ENCODE measurements at regions not wholly inside any gene's neighbourhood (a gene's known extent, or its start where the extent isn't known, plus 50 kb on each side); places are given as distances from the start of the nearest gene placed in this dataset.

- DNase-seq (ENCODE audit: low read depth, low spot score): no peak
- Histone ChIP-seq H3K36me3 (ENCODE audit: insufficient read depth, low read length) (no peaks in the 10 kb centered on the region), H3K9ac (ENCODE audit: insufficient read length) (no peak overlapping the region), H3K4me3 (no peak overlapping the region), H3K9me3 (ENCODE audit: low read depth, low read length) (no peaks in the 10 kb centered on the region), H3K27ac (0 out of 2 replicates have a peak overlapping the region, but pooled peaks have one; percentile 63)
- TF ChIP-seq FOXP2 (optimal IDR thresholded peaks at IDR 0.05; ENCODE audit: control extremely low read depth, extremely low read length, insufficient read depth): no peak
Observed at GRCh38 chr20:6575912-6576401, 191.5 kb upstream of the BMP2 start.

GRCh38 chr20:6566821-6567220 lies 200.7 kb upstream of the BMP2 start:
- no peak overlapping the region for H3K27ac ChIP-seq

GRCh38 chr20:6562111-6562510 lies 205.4 kb upstream of the BMP2 start:
- no peak for DNase-seq (ENCODE audit: low read depth, low spot score)
- H3K36me3 ChIP-seq (ENCODE audit: insufficient read depth, low read length): no peaks in the 10 kb centered on the region
- H3K9me3 ChIP-seq (ENCODE audit: low read depth, low read length): no peaks in the 10 kb centered on the region
- H3K4me3 ChIP-seq: no peak overlapping the region
- H3K27ac ChIP-seq: no peak overlapping the region
- no peak for TF ChIP-seq POLR2AphosphoS5 (IDR thresholded peaks at IDR 0.05; ENCODE audit: borderline replicate concordance, low read depth, low read length)
- TF ChIP-seq EZH2 (IDR thresholded peaks at IDR 0.05): no peak
- TF ChIP-seq FOXP2 (optimal IDR thresholded peaks at IDR 0.05; ENCODE audit: control extremely low read depth, extremely low read length, insufficient read depth): no peak
- H3K9ac ChIP-seq (ENCODE audit: insufficient read length): no peak overlapping the region

More at GRCh38 chr20:6566821-6567220, 200.7 kb upstream of the BMP2 start:
- no peaks in the 10 kb centered on the region for H3K9me3 ChIP-seq (ENCODE audit: low read depth, low read length)
- H3K4me3 ChIP-seq: no peak overlapping the region
- H3K36me3 ChIP-seq (ENCODE audit: insufficient read depth, low read length): no peaks in the 10 kb centered on the region
- DNase-seq (ENCODE audit: low read depth, low spot score): no peak
- H3K9ac ChIP-seq (ENCODE audit: insufficient read length): no peak overlapping the region
- TF ChIP-seq FOXP2 (optimal IDR thresholded peaks at IDR 0.05; ENCODE audit: control extremely low read depth, extremely low read length, insufficient read depth) (no peak), POLR2AphosphoS5 (IDR thresholded peaks at IDR 0.05; ENCODE audit: borderline replicate concordance, low read depth, low read length) (no peak), EZH2 (IDR thresholded peaks at IDR 0.05) (no peak)

GRCh38 chr20:6560978-6561377 lies 206.5 kb upstream of the BMP2 start:
- no peak for DNase-seq (ENCODE audit: low read depth, low spot score)
- no peak overlapping the region for H3K27ac ChIP-seq
- no peaks in the 10 kb centered on the region for H3K36me3 ChIP-seq (ENCODE audit: insufficient read depth, low read length)
- TF ChIP-seq POLR2AphosphoS5 (IDR thresholded peaks at IDR 0.05; ENCODE audit: borderline replicate concordance, low read depth, low read length) (no peak), EZH2 (IDR thresholded peaks at IDR 0.05) (no peak)
- no peak overlapping the region for H3K9ac ChIP-seq (ENCODE audit: insufficient read length)
- H3K4me3 ChIP-seq: no peak overlapping the region
- H3K9me3 ChIP-seq (ENCODE audit: low read depth, low read length): no peaks in the 10 kb centered on the region

GRCh38 chr20:6559791-6560190 lies 207.7 kb upstream of the BMP2 start:
- Histone ChIP-seq H3K36me3 (ENCODE audit: insufficient read depth, low read length) (no peaks in the 10 kb centered on the region), H3K27ac (no peak overlapping the region), H3K9me3 (ENCODE audit: low read depth, low read length) (no peaks in the 10 kb centered on the region), H3K4me3 (no peak overlapping the region), H3K9ac (ENCODE audit: insufficient read length) (no peak overlapping the region)
- TF ChIP-seq POLR2AphosphoS5 (IDR thresholded peaks at IDR 0.05; ENCODE audit: borderline replicate concordance, low read depth, low read length) (no peak), FOXP2 (optimal IDR thresholded peaks at IDR 0.05; ENCODE audit: control extremely low read depth, extremely low read length, insufficient read depth) (no peak), EZH2 (IDR thresholded peaks at IDR 0.05) (no peak)
- no peak for DNase-seq (ENCODE audit: low read depth, low spot score)

- Histone ChIP-seq H3K27ac (no peak overlapping the region), H3K4me3 (no peak overlapping the region), H3K36me3 (ENCODE audit: insufficient read depth, low read length) (no peaks in the 10 kb centered on the region), H3K9ac (ENCODE audit: insufficient read length) (no peak overlapping the region), H3K9me3 (ENCODE audit: low read depth, low read length) (no peaks in the 10 kb centered on the region)
- no peak for DNase-seq (ENCODE audit: low read depth, low spot score)
- no peak for TF ChIP-seq EZH2 (IDR thresholded peaks at IDR 0.05)
- TF ChIP-seq POLR2AphosphoS5 (IDR thresholded peaks at IDR 0.05; ENCODE audit: borderline replicate concordance, low read depth, low read length): no peak
- TF ChIP-seq FOXP2 (optimal IDR thresholded peaks at IDR 0.05; ENCODE audit: control extremely low read depth, extremely low read length, insufficient read depth): no peak
Observed at GRCh38 chr20:6558341-6558740, 209.1 kb upstream of the BMP2 start.

- TF ChIP-seq POLR2AphosphoS5 (IDR thresholded peaks at IDR 0.05; ENCODE audit: borderline replicate concordance, low read depth, low read length): no peak
- TF ChIP-seq FOXP2 (optimal IDR thresholded peaks at IDR 0.05; ENCODE audit: control extremely low read depth, extremely low read length, insufficient read depth): no peak
- TF ChIP-seq EZH2 (IDR thresholded peaks at IDR 0.05): no peak
- no peak for DNase-seq (ENCODE audit: low read depth, low spot score)
- Histone ChIP-seq H3K27ac (0 out of 2 replicates have a peak overlapping the region, but pooled peaks have one; percentile 40), H3K36me3 (ENCODE audit: insufficient read depth, low read length) (no peaks in the 10 kb centered on the region), H3K9ac (ENCODE audit: insufficient read length) (peak overlapping the region; percentile 68), H3K4me3 (peak overlapping the region; percentile 77), H3K9me3 (ENCODE audit: low read depth, low read length) (0 out of 2 replicates have a peak, but pooled peaks cover 4% of the 10 kb centered on the region)
Observed at GRCh38 chr20:6533761-6534479, 233.6 kb upstream of the BMP2 start.

GRCh38 chr20:6533351-6533750 lies 234.1 kb upstream of the BMP2 start:
- Histone ChIP-seq H3K36me3 (ENCODE audit: insufficient read depth, low read length) (no peaks in the 10 kb centered on the region), H3K4me3 (peak overlapping the region; percentile 77), H3K27ac (no peak overlapping the region), H3K9me3 (ENCODE audit: low read depth, low read length) (0 out of 2 replicates have a peak, but pooled peaks cover 4% of the 10 kb centered on the region), H3K9ac (ENCODE audit: insufficient read length) (no peak overlapping the region)
- no peak for DNase-seq (ENCODE audit: low read depth, low spot score)
- TF ChIP-seq FOXP2 (optimal IDR thresholded peaks at IDR 0.05; ENCODE audit: control extremely low read depth, extremely low read length, insufficient read depth) (no peak), EZH2 (IDR thresholded peaks at IDR 0.05) (no peak), POLR2AphosphoS5 (IDR thresholded peaks at IDR 0.05; ENCODE audit: borderline replicate concordance, low read depth, low read length) (no peak)
